ENCODE measurements at regions not wholly inside any gene's neighbourhood (a gene's known extent, or its start where the extent isn't known, plus 50 kb on each side); places are given as distances from the start of the nearest gene placed in this dataset.

- H3K4me3 ChIP-seq (ENCODE audit: low read depth, low read length) = no peak overlapping the region
- no peak for DNase-seq (ENCODE audit: low read depth)
- TF ChIP-seq, protein P1, sequence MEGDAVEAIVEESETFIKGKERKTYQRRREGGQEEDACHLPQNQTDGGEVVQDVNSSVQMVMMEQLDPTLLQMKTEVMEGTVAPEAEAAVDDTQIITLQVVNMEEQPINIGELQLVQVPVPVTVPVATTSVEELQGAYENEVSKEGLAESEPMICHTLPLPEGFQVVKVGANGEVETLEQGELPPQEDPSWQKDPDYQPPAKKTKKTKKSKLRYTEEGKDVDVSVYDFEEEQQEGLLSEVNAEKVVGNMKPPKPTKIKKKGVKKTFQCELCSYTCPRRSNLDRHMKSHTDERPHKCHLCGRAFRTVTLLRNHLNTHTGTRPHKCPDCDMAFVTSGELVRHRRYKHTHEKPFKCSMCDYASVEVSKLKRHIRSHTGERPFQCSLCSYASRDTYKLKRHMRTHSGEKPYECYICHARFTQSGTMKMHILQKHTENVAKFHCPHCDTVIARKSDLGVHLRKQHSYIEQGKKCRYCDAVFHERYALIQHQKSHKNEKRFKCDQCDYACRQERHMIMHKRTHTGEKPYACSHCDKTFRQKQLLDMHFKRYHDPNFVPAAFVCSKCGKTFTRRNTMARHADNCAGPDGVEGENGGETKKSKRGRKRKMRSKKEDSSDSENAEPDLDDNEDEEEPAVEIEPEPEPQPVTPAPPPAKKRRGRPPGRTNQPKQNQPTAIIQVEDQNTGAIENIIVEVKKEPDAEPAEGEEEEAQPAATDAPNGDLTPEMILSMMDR (IDR thresholded peaks at IDR 0.05; ENCODE audit: low read depth, low read length, missing control alignments) = no peak
These were observed 301.7 kb upstream of the EMCN start for GRCh38 chr4:100819505-100819904.

DNA sequence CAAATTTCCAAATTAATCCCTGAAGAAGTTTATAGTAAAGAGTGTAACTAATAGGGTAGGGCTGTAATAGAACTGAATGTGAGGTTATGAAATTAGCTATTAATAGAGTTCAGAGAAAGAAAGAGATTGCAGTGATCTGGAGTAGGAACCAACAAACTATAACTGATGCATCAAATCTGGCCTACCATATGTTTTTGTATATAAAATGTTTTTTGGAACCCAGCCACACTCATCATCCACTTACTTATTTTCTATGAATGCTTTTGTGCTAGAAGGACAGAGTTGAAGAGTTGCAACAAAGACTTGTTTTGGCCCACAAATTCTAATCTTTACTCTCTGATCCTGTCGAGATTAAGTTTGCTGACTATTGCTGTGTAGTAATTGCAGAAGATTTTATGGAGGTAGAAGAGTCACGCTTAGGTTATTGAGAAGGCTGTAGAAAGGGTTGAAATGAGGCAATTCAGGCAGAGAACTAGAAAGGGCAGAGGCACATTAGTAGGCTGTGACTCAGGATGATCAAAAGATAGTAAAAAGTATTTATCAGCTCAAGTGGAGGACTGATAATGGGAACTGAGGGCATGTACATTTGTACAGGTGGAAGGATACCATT is 298.7 kb upstream of the EMCN start:
- no peak for DNase-seq (ENCODE audit: low read depth)
- no peak overlapping the region for H3K4me3 ChIP-seq (ENCODE audit: low read depth, low read length)
- TF ChIP-seq, protein P1 (IDR thresholded peaks at IDR 0.05; ENCODE audit: low read depth, low read length, missing control alignments) = no peak

- no peak overlapping the region for H3K4me3 ChIP-seq (ENCODE audit: low read depth, low read length)
- DNase-seq (ENCODE audit: low read depth) = no peak
- TF ChIP-seq, protein P1 (IDR thresholded peaks at IDR 0.05; ENCODE audit: low read depth, low read length, missing control alignments) = no peak
These were observed 293.2 kb upstream of the EMCN start for GRCh38 chr4:100811046-100811445.

GRCh38 chr4:100809506-100809905 is 291.7 kb upstream of the EMCN start:
- DNase-seq (ENCODE audit: low read depth) = no peak
- no peak overlapping the region for H3K4me3 ChIP-seq (ENCODE audit: low read depth, low read length)
- TF ChIP-seq, protein P1 (IDR thresholded peaks at IDR 0.05; ENCODE audit: low read depth, low read length, missing control alignments) = no peak

DNA sequence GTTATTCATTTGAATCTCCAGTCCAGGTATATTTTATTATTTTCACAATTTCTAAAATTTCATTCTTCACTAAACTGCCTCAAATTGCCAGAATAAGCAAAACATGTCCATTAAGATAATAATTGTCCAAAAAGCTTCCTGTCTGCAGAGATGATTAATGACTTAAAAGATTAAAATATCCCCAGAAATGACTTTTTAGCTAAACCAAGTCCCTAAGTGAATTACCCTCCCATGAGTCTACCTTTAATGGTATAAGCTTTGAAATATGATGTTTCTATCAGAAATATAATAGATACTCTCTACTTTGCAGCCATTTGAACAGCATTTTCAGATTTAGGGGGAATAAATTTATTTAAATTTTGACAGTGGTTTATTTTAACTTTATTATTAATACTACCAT is 289.2 kb upstream of the EMCN start:
- DNase-seq (ENCODE audit: low read depth) = no peak
- TF ChIP-seq, protein P1 (IDR thresholded peaks at IDR 0.05; ENCODE audit: low read depth, low read length, missing control alignments) = no peak
- no peak overlapping the region for H3K4me3 ChIP-seq (ENCODE audit: low read depth, low read length)

DNA sequence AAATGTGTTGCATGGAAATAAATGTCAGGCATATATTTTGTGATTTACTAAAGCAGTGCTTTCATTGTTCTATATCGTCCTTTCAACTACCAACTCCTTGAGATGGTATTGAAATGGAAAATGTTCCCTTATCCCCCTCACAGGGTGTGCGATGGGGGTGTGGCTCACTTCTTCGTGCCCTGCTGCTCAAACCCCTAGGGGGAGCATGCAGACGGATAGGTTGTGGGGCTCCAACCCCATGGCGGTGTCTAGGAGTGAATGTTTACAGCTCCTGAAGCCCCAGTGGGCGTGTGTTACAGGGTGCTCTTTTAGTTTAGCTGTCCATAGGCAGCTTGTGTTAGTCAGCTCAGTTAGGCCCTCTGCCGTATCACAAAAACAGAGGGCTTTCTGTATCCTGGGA is 287.7 kb upstream of the EMCN start:
- TF ChIP-seq, protein P1 (IDR thresholded peaks at IDR 0.05; ENCODE audit: low read depth, low read length, missing control alignments) = no peak
- DNase-seq (ENCODE audit: low read depth) = no peak
- no peak overlapping the region for H3K4me3 ChIP-seq (ENCODE audit: low read depth, low read length)

Data from GM12864 (cell line).